Activated T-helper 2 cell treated with anti-CD3 and anti-CD28 coated beads, Interferon-gamma antibody, Interleukin-2, Interleukin-4, amounts not matched to agents 10 μg/mL and 5 μg/mL and 100 μg/mL, durations not matched to agents 14 hours and 24 hours and 36 hours (primary cell): ENCODE measurements at regions not wholly inside any gene's neighbourhood (a gene's known extent, or its start where the extent isn't known, plus 50 kb on each side); places are given as distances from the start of the nearest gene placed in this dataset.
"Not testable (repeated sequence)": the region's sequence is repeated elsewhere in the genome, so short reads cannot be mapped to it uniquely, and the experiment has no call there.

Source experiments
- DNase-seq: peaks from one replicate; pipeline ENCODE4 v3.0.0; 2021; ENCODE audit warnings: low spot score
- H3K27ac Mint-ChIP-seq: one replicate; pipeline ENCODE4 v1.8.0; 2021; ENCODE audit warnings: mixed read lengths
- H3K27me3 Mint-ChIP-seq: one replicate; pipeline ENCODE4 v1.8.0; 2021; ENCODE audit warnings: low read depth, mixed read lengths
- H3K36me3 Mint-ChIP-seq: one replicate; pipeline ENCODE4 v1.8.0; 2021; ENCODE audit warnings: low read depth, mixed read lengths
- H3K4me1 Mint-ChIP-seq: one replicate; pipeline ENCODE4 v1.8.0; 2021; ENCODE audit warnings: low read depth, mixed read lengths
- H3K4me3 Mint-ChIP-seq: one replicate; pipeline ENCODE4 v1.8.0; 2021; ENCODE audit warnings: low read depth, mild to moderate bottlenecking, moderate library complexity, mixed read lengths
- H3K9me3 Mint-ChIP-seq: one replicate; pipeline ENCODE4 v1.8.0; 2021; ENCODE audit warnings: mixed read lengths
- intact Hi-C: fragments of 100-400 bp; cut with micrococcal nuclease; formaldehyde crosslinking; loops from one replicate; pipeline ENCODE4 v1.15.1; 2023

- Mint-ChIP-seq H3K27me3 (no peaks in the 10 kb centered on the region), H3K4me3 (no peak overlapping the region), H3K27ac (no peak overlapping the region), H3K36me3 (no peaks in the 10 kb centered on the region), H3K9me3 (no peaks in the 10 kb centered on the region), H3K4me1 (no peaks in the 10 kb centered on the region)
- intact Hi-C loops: no loop called here
- no peak for DNase-seq
These were observed 592.4 kb downstream of the DIPK2A start for GRCh38 chr3:144564011-144564410.

GRCh38 chr3:144566320-144566719, 594.7 kb downstream of the DIPK2A start:
- Mint-ChIP-seq H3K9me3 (no peaks in the 10 kb centered on the region), H3K27me3 (no peaks in the 10 kb centered on the region), H3K36me3 (no peaks in the 10 kb centered on the region), H3K27ac (no peak overlapping the region), H3K4me1 (no peaks in the 10 kb centered on the region), H3K4me3 (no peak overlapping the region)
- intact Hi-C loops: no loop called here
- DNase-seq: no peak

GRCh38 chr3:144569651-144570050, 598.0 kb downstream of the DIPK2A start:
- intact Hi-C loops: no loop called here
- Mint-ChIP-seq H3K4me1 (no peaks in the 10 kb centered on the region), H3K27me3 (no peaks in the 10 kb centered on the region), H3K4me3 (no peak overlapping the region), H3K27ac (no peak overlapping the region), H3K36me3 (no peaks in the 10 kb centered on the region), H3K9me3 (no peaks in the 10 kb centered on the region)
- no peak for DNase-seq

DNA sequence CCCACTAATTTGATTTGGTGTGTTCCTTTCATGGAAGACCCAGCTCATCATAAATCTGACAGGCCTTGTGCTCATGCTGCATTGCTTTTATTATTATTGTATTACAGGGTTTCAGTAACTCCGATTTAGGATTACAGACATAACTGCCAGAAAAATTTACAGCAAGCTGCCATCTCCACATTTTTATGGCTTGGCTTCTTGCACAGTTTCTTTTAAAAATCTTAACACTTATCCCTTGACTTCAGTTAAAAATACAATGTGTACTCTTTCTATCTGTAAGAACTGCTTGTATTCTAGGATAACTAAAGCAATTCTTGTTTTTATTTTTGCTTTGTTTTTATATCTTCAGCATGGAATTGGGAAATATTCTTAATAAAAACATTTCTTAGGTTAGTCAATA, 612.2 kb downstream of the DIPK2A start:
- no peak for DNase-seq
- no peaks in the 10 kb centered on the region for H3K4me1 Mint-ChIP-seq
- H3K27ac Mint-ChIP-seq: no peak overlapping the region
- intact Hi-C loops: no loop called here
- H3K9me3 Mint-ChIP-seq: no peaks in the 10 kb centered on the region
- no peaks in the 10 kb centered on the region for H3K27me3 Mint-ChIP-seq
- no peak overlapping the region for H3K4me3 Mint-ChIP-seq
- no peaks in the 10 kb centered on the region for H3K36me3 Mint-ChIP-seq

- Mint-ChIP-seq H3K9me3 (no peaks in the 10 kb centered on the region), H3K4me1 (no peaks in the 10 kb centered on the region), H3K4me3 (no peak overlapping the region), H3K27ac (no peak overlapping the region), H3K27me3 (no peaks in the 10 kb centered on the region), H3K36me3 (no peaks in the 10 kb centered on the region)
- DNase-seq: no peak
- intact Hi-C loops: no loop called here
These were observed 613.8 kb downstream of the DIPK2A start for GRCh38 chr3:144585408-144585807.

DNA sequence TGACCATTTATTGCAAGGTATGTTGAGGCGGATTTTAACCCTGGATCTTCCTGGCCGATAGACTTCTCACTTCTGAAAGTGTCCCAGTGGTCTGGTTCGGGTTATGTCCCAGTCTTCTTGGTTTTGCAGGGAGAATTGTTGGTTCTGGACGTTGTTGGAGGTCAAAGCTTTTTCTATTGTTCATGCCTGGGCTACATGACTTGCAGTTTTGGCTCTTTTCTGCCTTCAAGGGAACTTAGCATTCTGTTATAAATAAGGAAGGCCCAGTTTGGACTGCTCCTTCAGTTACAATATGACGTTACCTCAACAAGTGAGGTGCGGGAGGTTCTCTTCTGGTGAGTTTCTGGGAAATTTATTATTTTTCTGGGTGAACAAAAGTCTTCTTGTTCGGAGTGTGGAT, 614.3 kb downstream of the DIPK2A start:
- no peak overlapping the region for H3K27ac Mint-ChIP-seq
- no peaks in the 10 kb centered on the region for H3K4me1 Mint-ChIP-seq
- H3K4me3 Mint-ChIP-seq: no peak overlapping the region
- intact Hi-C loops: no loop called here
- H3K27me3 Mint-ChIP-seq: no peaks in the 10 kb centered on the region
- no peak for DNase-seq
- no peaks in the 10 kb centered on the region for H3K9me3 Mint-ChIP-seq
- H3K36me3 Mint-ChIP-seq: no peaks in the 10 kb centered on the region

GRCh38 chr3:144586382-144586781, 614.8 kb downstream of the DIPK2A start:
- H3K9me3 Mint-ChIP-seq: no peaks in the 10 kb centered on the region
- H3K27me3 Mint-ChIP-seq: no peaks in the 10 kb centered on the region
- no peak for DNase-seq
- H3K4me3 Mint-ChIP-seq: no peak overlapping the region
- H3K4me1 Mint-ChIP-seq: no peaks in the 10 kb centered on the region
- H3K27ac Mint-ChIP-seq: no peak overlapping the region
- intact Hi-C loops: no loop called here
- H3K36me3 Mint-ChIP-seq: no peaks in the 10 kb centered on the region

GRCh38 chr3:144590854-144591253, 619.2 kb downstream of the DIPK2A start:
- intact Hi-C loops: no loop called here
- Mint-ChIP-seq H3K4me3 (no peak overlapping the region), H3K27me3 (no peaks in the 10 kb centered on the region), H3K9me3 (no peaks in the 10 kb centered on the region), H3K27ac (no peak overlapping the region), H3K4me1 (no peaks in the 10 kb centered on the region), H3K36me3 (no peaks in the 10 kb centered on the region)
- no peak for DNase-seq

DNA sequence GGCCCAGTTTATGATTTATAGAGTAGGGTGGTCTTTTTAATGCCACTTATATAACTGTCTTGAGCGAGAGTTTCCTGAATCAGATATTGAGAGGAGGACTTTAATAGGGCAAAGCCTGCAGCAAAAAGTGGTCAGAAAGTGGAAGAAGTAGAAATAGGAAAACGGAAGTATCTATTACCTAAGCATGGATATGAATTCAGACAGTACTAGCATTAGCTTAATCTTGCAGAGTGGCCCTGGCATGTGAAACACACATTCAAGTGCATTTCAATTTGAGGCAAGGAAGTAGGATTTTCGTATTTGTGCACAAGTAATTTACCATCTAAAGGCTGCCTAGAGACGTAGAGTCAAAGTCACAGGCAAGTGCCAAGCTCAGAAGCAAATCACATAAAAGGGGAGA, 622.3 kb downstream of the DIPK2A start:
- H3K27me3 Mint-ChIP-seq: no peaks in the 10 kb centered on the region
- intact Hi-C loops: no loop called here
- H3K9me3 Mint-ChIP-seq: no peaks in the 10 kb centered on the region
- H3K4me1 Mint-ChIP-seq: no peaks in the 10 kb centered on the region
- no peak overlapping the region for H3K27ac Mint-ChIP-seq
- no peak overlapping the region for H3K4me3 Mint-ChIP-seq
- H3K36me3 Mint-ChIP-seq: no peaks in the 10 kb centered on the region
- no peak for DNase-seq

GRCh38 chr3:144620236-144620635, 648.6 kb downstream of the DIPK2A start:
- H3K4me3 Mint-ChIP-seq, intact Hi-C loops, H3K36me3 Mint-ChIP-seq, H3K4me1 Mint-ChIP-seq, H3K9me3 Mint-ChIP-seq, DNase-seq, H3K27me3 Mint-ChIP-seq, H3K27ac Mint-ChIP-seq: not testable (repeated sequence)

DNA sequence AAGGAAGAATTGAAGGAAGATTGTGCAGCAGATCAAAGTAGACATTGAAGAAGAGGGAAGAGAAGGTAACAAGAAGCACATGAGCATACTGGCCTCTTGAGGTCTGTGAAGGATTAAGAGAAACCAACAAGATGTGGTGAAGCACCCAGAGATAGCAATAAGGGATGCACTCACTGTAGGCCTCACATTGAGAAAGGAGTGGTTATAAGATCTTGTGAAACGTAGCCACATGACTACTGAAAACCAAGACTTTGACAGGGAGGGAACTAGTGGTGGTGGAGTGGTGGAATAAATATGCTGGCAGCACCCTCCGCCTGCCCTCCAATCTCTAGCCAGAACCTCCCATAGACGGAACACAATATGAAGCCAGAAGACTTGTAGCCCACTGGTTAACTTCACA, 651.2 kb downstream of the DIPK2A start:
- Mint-ChIP-seq H3K4me1 (no peaks in the 10 kb centered on the region), H3K27ac (no peak overlapping the region), H3K9me3 (peaks cover 5% of the 10 kb centered on the region), H3K36me3 (no peaks in the 10 kb centered on the region), H3K4me3 (no peak overlapping the region), H3K27me3 (no peaks in the 10 kb centered on the region)
- intact Hi-C loops: no loop called here
- no peak for DNase-seq

GRCh38 chr3:144624656-144625055, 653.0 kb downstream of the DIPK2A start:
- Mint-ChIP-seq H3K27me3 (no peaks in the 10 kb centered on the region), H3K4me3 (no peak overlapping the region), H3K9me3 (no peaks in the 10 kb centered on the region), H3K4me1 (no peaks in the 10 kb centered on the region), H3K36me3 (no peaks in the 10 kb centered on the region), H3K27ac (no peak overlapping the region)
- DNase-seq: no peak
- intact Hi-C loops: no loop called here

GRCh38 chr3:144626835-144627234, 655.2 kb downstream of the DIPK2A start:
- no peaks in the 10 kb centered on the region for H3K27me3 Mint-ChIP-seq
- H3K9me3 Mint-ChIP-seq: no peaks in the 10 kb centered on the region
- no peaks in the 10 kb centered on the region for H3K36me3 Mint-ChIP-seq
- no peak for DNase-seq
- intact Hi-C loops: no loop called here
- no peak overlapping the region for H3K27ac Mint-ChIP-seq
- no peak overlapping the region for H3K4me3 Mint-ChIP-seq
- no peaks in the 10 kb centered on the region for H3K4me1 Mint-ChIP-seq

- H3K9me3 Mint-ChIP-seq: no peaks in the 10 kb centered on the region
These were observed 657.8 kb downstream of the DIPK2A start for GRCh38 chr3:144629381-144629780.

More at GRCh38 chr3:144629381-144629780, 657.8 kb downstream of the DIPK2A start:
- Mint-ChIP-seq H3K27me3 (no peaks in the 10 kb centered on the region), H3K36me3 (no peaks in the 10 kb centered on the region), H3K4me3 (no peak overlapping the region), H3K27ac (no peak overlapping the region), H3K4me1 (no peaks in the 10 kb centered on the region)
- no peak for DNase-seq
- intact Hi-C loops: no loop called here
